Adipocyte (in vitro differentiated cells): ENCODE measurements at regions not wholly inside any gene's neighbourhood (a gene's known extent, or its start where the extent isn't known, plus 50 kb on each side); places are given as distances from the start of the nearest gene placed in this dataset.
"Not testable (repeated sequence)": the region's sequence is repeated elsewhere in the genome, so short reads cannot be mapped to it uniquely, and the experiment has no call there.

Experiments
- DNase-seq: peaks from one replicate; pipeline ENCODE4 v3.0.0-alpha.2; 2015; ENCODE audit warnings: low read depth
- H3K27me3 ChIP-seq: replicated peaks from 2 replicates; pipeline ENCODE4 v1.7.0; 2013; ENCODE audit warnings: mild to moderate bottlenecking, low read length, moderate library complexity; ENCODE audit not compliant: control insufficient read depth, insufficient read depth
- H3K36me3 ChIP-seq: 2 replicates; pipeline ENCODE4 v1.7.0; 2013; ENCODE audit warnings: low read length, mild to moderate bottlenecking, moderate library complexity; ENCODE audit not compliant: control insufficient read depth, insufficient read depth, severe bottlenecking
- H3K4me1 ChIP-seq: 2 replicates; pipeline ENCODE4 v1.7.0; 2013; ENCODE audit warnings: mild to moderate bottlenecking, low read length, moderate library complexity; ENCODE audit not compliant: control insufficient read depth, insufficient read depth
- H3K4me3 ChIP-seq: 2 replicates; pipeline ENCODE4 v1.7.0; 2013; ENCODE audit warnings: mild to moderate bottlenecking, low read length, moderate library complexity
- H3K9ac ChIP-seq: 2 replicates; pipeline ENCODE4 v1.7.0; 2013; ENCODE audit warnings: mild to moderate bottlenecking, low read length, moderate library complexity
- H3K9me3 ChIP-seq: 2 replicates; pipeline ENCODE4 v1.7.0; 2013; ENCODE audit warnings: mild to moderate bottlenecking, low read length, moderate library complexity; ENCODE audit not compliant: control insufficient read depth

- Histone ChIP-seq H3K4me1 (no peaks in the 10 kb centered on the region), H3K9ac (no peak overlapping the region), H3K4me3 (no peak overlapping the region), H3K27me3 (no peaks in the 10 kb centered on the region), H3K9me3 (no peaks in the 10 kb centered on the region), H3K36me3 (no peaks in the 10 kb centered on the region)
- no peak for DNase-seq
These were observed 971.7 kb upstream of the NCAM2 start for GRCh38 chr21:20026543-20026942.

DNA sequence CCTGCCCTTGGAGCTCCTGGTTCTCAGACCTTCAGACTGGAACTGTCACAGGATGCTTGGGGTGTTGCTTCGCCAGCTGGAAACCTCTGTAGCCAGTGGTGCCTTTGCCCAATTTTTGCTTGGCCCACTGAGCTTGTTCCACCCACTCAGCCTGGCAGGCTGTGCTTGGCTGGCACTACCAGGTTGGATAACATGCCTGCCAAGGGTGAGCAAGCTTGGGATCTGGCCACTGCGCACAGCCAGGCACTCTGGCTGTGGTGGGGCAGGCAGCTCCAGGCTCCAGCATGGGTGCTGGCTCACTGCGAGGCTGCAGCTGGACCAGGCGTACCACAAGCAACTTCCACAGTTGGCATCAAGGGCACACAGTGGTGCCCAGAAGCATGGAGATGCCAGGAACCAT, 967.8 kb upstream of the NCAM2 start:
- H3K9me3 ChIP-seq: no peaks in the 10 kb centered on the region
- no peak overlapping the region for H3K9ac ChIP-seq
- no peaks in the 10 kb centered on the region for H3K36me3 ChIP-seq
- H3K27me3 ChIP-seq: no peaks in the 10 kb centered on the region
- no peaks in the 10 kb centered on the region for H3K4me1 ChIP-seq
- DNase-seq: no peak
- H3K4me3 ChIP-seq: no peak overlapping the region

- no peaks in the 10 kb centered on the region for H3K36me3 ChIP-seq
- no peaks in the 10 kb centered on the region for H3K4me1 ChIP-seq
- no peak for DNase-seq
- no peak overlapping the region for H3K9ac ChIP-seq
- no peaks in the 10 kb centered on the region for H3K9me3 ChIP-seq
- no peak overlapping the region for H3K4me3 ChIP-seq
- no peaks in the 10 kb centered on the region for H3K27me3 ChIP-seq
These were observed 966.4 kb upstream of the NCAM2 start for GRCh38 chr21:20031807-20032206.

- Histone ChIP-seq H3K4me3 (no peak overlapping the region), H3K4me1 (no peaks in the 10 kb centered on the region), H3K27me3 (no peaks in the 10 kb centered on the region), H3K9me3 (no peaks in the 10 kb centered on the region), H3K36me3 (no peaks in the 10 kb centered on the region), H3K9ac (no peak overlapping the region)
- no peak for DNase-seq
These were observed 957.4 kb upstream of the NCAM2 start for GRCh38 chr21:20040768-20041167.

DNA sequence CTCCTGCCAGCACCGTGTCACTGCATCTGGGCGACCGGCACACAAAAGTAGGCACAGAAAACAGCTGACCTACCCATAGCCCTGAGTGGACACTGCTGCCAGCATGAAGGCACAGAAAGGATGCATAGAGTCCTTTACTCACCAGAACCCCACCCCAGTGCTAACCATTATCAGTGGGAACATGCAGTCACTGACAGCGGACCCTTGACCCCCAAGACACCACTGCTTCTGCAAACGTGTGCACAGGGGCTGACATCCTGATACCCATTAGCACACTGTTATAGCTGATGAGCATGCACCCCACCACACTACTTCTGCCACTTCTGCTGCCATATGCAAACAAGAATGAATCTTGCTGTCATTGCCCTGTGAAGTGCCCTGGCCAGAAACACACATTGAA, 953.0 kb upstream of the NCAM2 start:
- Histone ChIP-seq H3K36me3 (no peaks in the 10 kb centered on the region), H3K9me3 (no peaks in the 10 kb centered on the region), H3K27me3 (no peaks in the 10 kb centered on the region), H3K9ac (no peak overlapping the region), H3K4me1 (no peaks in the 10 kb centered on the region), H3K4me3 (no peak overlapping the region)
- DNase-seq: no peak

GRCh38 chr21:20048130-20048837, 949.9 kb upstream of the NCAM2 start:
- H3K4me1 ChIP-seq, DNase-seq, H3K9ac ChIP-seq, H3K9me3 ChIP-seq, H3K36me3 ChIP-seq, H3K27me3 ChIP-seq, H3K4me3 ChIP-seq: not testable (repeated sequence)

GRCh38 chr21:20083336-20083735, 914.9 kb upstream of the NCAM2 start:
- Histone ChIP-seq H3K27me3 (no peaks in the 10 kb centered on the region), H3K36me3 (no peaks in the 10 kb centered on the region), H3K9me3 (no peaks in the 10 kb centered on the region), H3K9ac (no peak overlapping the region), H3K4me3 (no peak overlapping the region), H3K4me1 (no peaks in the 10 kb centered on the region)
- DNase-seq: no peak

DNA sequence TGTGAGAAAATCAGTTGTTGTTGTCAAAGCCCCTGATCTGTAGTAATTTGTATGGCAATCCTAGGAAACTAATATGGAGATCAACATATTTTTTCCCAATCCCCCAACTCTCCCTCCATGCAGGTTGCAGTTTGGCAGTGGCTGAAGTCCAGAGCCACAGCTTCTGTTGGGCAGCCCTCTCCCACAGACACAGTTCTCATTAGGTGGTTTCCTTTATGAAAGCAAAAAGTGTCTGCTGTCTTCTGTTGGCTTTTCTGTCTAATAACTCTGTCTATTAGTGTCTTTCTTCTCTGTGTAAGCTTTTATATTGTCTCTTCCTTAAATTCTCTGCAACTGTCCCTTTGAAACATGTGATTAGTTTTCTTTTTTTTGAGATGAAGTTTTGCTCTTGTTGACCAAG, 914.3 kb upstream of the NCAM2 start:
- H3K27me3 ChIP-seq: no peaks in the 10 kb centered on the region
- H3K9ac ChIP-seq: no peak overlapping the region
- no peaks in the 10 kb centered on the region for H3K36me3 ChIP-seq
- no peaks in the 10 kb centered on the region for H3K4me1 ChIP-seq
- no peak overlapping the region for H3K4me3 ChIP-seq
- no peaks in the 10 kb centered on the region for H3K9me3 ChIP-seq
- DNase-seq: no peak

GRCh38 chr21:20086508-20086907, 911.7 kb upstream of the NCAM2 start:
- H3K4me1 ChIP-seq: no peaks in the 10 kb centered on the region
- H3K36me3 ChIP-seq: no peaks in the 10 kb centered on the region
- no peak overlapping the region for H3K9ac ChIP-seq
- no peak overlapping the region for H3K4me3 ChIP-seq
- DNase-seq: no peak
- no peaks in the 10 kb centered on the region for H3K9me3 ChIP-seq
- H3K27me3 ChIP-seq: no peaks in the 10 kb centered on the region

DNA sequence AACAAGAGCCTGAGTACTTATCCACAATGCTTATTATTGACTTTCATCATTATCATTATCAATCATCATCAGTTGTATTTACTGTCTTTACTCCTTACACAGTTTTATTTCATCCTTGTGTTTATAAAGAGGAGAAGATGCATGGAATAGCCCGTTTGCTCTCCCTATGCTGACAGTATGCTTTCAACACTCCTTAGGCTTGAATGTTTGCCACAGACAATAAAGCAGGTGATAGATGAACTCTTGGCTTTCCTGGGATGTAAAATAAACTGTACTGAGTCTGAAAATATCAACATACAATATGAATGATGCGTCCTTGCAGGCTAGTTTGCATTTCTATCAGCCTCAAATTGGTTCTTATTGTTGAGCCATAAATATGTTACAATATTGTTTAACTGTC, 891.8 kb upstream of the NCAM2 start:
- H3K4me3 ChIP-seq: no peak overlapping the region
- no peaks in the 10 kb centered on the region for H3K27me3 ChIP-seq
- H3K9ac ChIP-seq: no peak overlapping the region
- no peaks in the 10 kb centered on the region for H3K9me3 ChIP-seq
- H3K36me3 ChIP-seq: no peaks in the 10 kb centered on the region
- H3K4me1 ChIP-seq: no peaks in the 10 kb centered on the region
- no peak for DNase-seq

GRCh38 chr21:20108016-20108415, 890.2 kb upstream of the NCAM2 start:
- Histone ChIP-seq H3K9ac (no peak overlapping the region), H3K4me1 (no peaks in the 10 kb centered on the region), H3K36me3 (no peaks in the 10 kb centered on the region), H3K27me3 (no peaks in the 10 kb centered on the region), H3K4me3 (no peak overlapping the region), H3K9me3 (peaks cover 3% of the 10 kb centered on the region)
- no peak for DNase-seq

DNA sequence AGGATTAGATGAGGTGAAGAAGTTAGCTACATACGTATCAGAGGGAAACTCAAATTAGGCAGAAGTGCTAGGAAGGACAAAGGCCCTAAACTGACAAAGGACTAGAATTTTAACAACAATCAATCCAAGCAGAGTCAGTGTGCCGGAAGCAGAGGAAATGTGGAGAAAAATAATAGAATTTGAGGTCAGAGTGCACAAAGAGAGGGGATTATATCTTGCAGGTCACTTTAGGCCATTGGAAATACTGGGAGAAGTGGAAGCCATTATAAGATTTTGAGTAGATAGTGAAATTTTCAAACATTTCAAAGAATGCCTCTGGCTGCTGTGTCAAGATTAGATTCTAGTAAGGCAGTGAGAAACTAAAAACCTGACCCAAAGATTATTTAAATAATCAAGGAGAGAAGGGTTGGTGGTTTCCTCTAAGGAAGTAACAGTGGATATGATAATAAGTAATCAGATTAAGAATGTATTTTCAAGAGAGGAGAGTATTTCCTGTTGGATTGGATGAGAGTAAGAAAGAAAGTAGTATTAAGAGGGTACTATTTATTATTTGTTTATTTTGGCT, 889.2 kb upstream of the NCAM2 start:
- Histone ChIP-seq H3K9ac (no peak overlapping the region), H3K9me3 (peaks cover 7% of the 10 kb centered on the region), H3K4me1 (no peaks in the 10 kb centered on the region), H3K4me3 (no peak overlapping the region), H3K36me3 (no peaks in the 10 kb centered on the region), H3K27me3 (no peaks in the 10 kb centered on the region)
- DNase-seq: no peak
